ENCODE measurements at regions not wholly inside any gene's neighbourhood (a gene's known extent, or its start where the extent isn't known, plus 50 kb on each side); places are given as distances from the start of the nearest gene placed in this dataset.

- TF ChIP-seq CTCF (IDR thresholded peaks at IDR 0.05): no peak
- no peak for TF ChIP-seq POLR2AphosphoS5 (IDR thresholded peaks at IDR 0.05)
Observed at GRCh38 chr9:134239939-134240338, 75.6 kb upstream of the RNU6ATAC start.
